Neural progenitor cell (in vitro differentiated cells): ENCODE measurements at regions not wholly inside any gene's neighbourhood (a gene's known extent, or its start where the extent isn't known, plus 50 kb on each side); places are given as distances from the start of the nearest gene placed in this dataset.

Experiments
- CTCF ChIP-seq: fragments of 200-600 bp; sonication (generic); IDR thresholded peaks from 2 replicates; pipeline ENCODE4 v1.5.1; 2017; ENCODE audit warnings: antibody characterized with exemption, mild to moderate bottlenecking
- EZH2 ChIP-seq: fragments of 200-600 bp; sonication (generic); IDR thresholded peaks from 2 replicates; pipeline ENCODE4 v1.6.1; 2017; ENCODE audit warnings: antibody characterized with exemption, mild to moderate bottlenecking, moderate library complexity
- EZH2phosphoT487 ChIP-seq: fragments of 200-600 bp; sonication (generic); IDR thresholded peaks from 2 replicates; pipeline ENCODE4 v1.6.1; 2017; ENCODE audit warnings: antibody characterized with exemption

GRCh38 chr16:64122177-64122576 lies 999.7 kb downstream of the CDH11 start:
- no peak for TF ChIP-seq CTCF
- no peak for TF ChIP-seq EZH2
- no peak for TF ChIP-seq EZH2phosphoT487
